ENCODE measurements at regions not wholly inside any gene's neighbourhood (a gene's known extent, or its start where the extent isn't known, plus 50 kb on each side); places are given as distances from the start of the nearest gene placed in this dataset.
"Not testable (repeated sequence)": the region's sequence is repeated elsewhere in the genome, so short reads cannot be mapped to it uniquely, and the experiment has no call there.

DNA sequence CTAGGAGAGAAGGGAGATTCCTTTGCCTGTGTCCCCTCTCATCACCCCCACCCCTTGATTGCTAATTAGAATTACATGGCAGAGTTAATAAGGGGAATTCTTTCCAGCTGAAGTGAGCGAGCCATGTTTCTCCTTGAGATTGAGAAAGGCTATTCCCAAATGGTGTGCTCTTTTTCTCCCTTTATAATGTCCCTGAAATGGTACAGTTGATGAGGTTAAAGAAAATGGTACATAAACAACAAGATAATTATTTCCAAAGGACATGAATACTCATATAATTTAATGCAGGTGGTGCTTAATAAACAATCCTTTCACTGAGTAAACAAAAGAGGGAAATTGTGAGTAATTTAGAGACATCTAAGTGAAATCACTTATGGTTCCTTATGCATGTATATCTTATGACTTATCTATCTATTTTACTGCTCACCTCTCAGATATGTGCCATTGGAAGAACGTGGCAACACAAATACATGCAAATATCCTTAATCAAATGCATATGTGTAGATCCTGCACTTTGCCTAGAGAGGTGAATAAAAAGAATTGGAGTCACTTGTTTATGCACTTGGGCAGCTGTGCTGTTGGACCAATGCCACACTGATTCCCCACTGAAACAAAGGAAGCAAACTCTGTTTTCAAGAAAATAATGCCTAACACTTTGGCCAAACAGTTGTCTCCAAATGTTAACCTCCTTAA, 106.6 kb upstream of the WDR44 start:
- ATAC-seq = no peak
- 51% methylated on average over 2 of the region's 2 CpGs for WGBS (ENCODE audit: insufficient coverage, low coverage, low lambda C conversion rate, missing lambda C conversion rate)
- Histone ChIP-seq H3K4me3 (no peak overlapping the region), H3K9me3 (no peaks in the 10 kb centered on the region), H3K27ac (no peak overlapping the region), H3K36me3 (no peaks in the 10 kb centered on the region), H3K27me3 (peaks cover 0 to 7% of the 10 kb centered on the region in 2 donors), H3K4me1 (no peaks in the 10 kb centered on the region)
- intact Hi-C loops (cut with DNase I) = no loop called here
- no peak for DNase-seq
- TF ChIP-seq, protein P1, sequence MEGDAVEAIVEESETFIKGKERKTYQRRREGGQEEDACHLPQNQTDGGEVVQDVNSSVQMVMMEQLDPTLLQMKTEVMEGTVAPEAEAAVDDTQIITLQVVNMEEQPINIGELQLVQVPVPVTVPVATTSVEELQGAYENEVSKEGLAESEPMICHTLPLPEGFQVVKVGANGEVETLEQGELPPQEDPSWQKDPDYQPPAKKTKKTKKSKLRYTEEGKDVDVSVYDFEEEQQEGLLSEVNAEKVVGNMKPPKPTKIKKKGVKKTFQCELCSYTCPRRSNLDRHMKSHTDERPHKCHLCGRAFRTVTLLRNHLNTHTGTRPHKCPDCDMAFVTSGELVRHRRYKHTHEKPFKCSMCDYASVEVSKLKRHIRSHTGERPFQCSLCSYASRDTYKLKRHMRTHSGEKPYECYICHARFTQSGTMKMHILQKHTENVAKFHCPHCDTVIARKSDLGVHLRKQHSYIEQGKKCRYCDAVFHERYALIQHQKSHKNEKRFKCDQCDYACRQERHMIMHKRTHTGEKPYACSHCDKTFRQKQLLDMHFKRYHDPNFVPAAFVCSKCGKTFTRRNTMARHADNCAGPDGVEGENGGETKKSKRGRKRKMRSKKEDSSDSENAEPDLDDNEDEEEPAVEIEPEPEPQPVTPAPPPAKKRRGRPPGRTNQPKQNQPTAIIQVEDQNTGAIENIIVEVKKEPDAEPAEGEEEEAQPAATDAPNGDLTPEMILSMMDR (IDR thresholded peaks at IDR 0.05) = no peak
- TF ChIP-seq POLR2A (IDR thresholded peaks at IDR 0.05) = no peak

DNA sequence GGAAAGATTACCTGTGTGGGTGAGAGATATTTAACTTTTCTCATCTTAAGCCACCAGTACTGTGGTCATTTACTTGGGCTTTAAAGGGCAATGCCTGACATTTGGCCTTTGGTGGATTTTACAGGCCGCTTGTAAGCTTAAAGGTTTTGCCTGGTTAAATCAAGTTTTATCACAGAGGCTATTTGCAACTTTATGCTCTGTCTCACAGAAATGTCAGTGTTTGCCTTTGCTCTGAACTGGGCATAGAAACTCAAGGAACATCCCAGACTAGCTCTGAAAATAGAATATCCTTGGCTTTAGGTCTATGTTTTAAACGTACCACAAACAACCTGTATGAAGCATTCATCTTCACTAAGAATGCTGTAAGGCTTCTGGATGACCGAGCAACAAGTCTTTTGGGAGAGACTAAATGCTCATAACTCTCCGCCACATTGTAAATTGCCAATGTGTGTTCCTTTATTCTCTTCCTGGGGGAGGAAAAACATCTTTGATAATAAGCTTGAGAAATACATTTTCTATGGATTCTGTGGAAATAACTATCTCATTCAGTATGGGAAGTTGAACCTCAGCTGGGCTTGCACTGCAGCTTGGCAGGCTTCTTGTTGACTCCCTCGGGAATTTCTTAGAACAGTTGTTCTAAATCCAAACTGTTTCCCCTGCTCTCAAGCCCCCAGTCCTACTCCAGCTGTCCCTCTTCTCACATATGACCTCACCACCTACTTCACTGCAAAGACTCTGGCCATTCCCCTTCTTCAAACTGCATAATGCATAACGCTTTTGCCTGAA, 105.8 kb upstream of the WDR44 start:
- DNase-seq = no peak
- TF ChIP-seq POLR2A (IDR thresholded peaks at IDR 0.05) = no peak
- TF ChIP-seq, protein P1 (IDR thresholded peaks at IDR 0.05) = no peak
- Histone ChIP-seq H3K27me3 (peaks cover 0 to 7% of the 10 kb centered on the region in 2 donors), H3K4me3 (no peak overlapping the region), H3K4me1 (no peaks in the 10 kb centered on the region), H3K9me3 (no peaks in the 10 kb centered on the region), H3K27ac (no peak overlapping the region), H3K36me3 (no peaks in the 10 kb centered on the region)
- ATAC-seq = no peak
- WGBS (ENCODE audit: insufficient coverage, low coverage, low lambda C conversion rate, missing lambda C conversion rate) = 49% methylated on average over 6 of the region's 6 CpGs
- intact Hi-C loops (cut with DNase I) = no loop called here

DNA sequence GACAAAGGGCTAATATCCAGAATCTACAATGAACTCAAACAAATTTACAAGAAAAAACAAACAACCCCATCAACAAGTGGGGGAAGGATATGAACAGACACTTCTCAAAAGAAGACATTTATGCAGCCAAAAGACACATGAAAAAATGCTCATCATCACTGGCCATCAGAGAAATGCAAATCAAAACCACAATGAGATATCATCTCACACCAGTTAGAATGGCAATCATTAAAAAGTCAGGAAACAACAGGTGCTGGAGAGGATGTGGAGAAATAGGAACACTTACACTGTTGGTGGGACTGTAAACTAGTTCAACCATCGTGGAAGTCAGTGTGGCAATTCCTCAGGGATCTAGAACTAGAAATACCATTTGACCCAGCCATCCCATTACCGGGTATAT, 98.9 kb upstream of the WDR44 start:
- H3K27me3 ChIP-seq; H3K4me1 ChIP-seq; H3K4me3 ChIP-seq; intact Hi-C loops (cut with DNase I); DNase-seq; H3K36me3 ChIP-seq; ATAC-seq; H3K27ac ChIP-seq; H3K9me3 ChIP-seq: not testable (repeated sequence)
- WGBS (ENCODE audit: insufficient coverage, low coverage, low lambda C conversion rate, missing lambda C conversion rate) = 19% methylated on average over 2 of the region's 2 CpGs

DNA sequence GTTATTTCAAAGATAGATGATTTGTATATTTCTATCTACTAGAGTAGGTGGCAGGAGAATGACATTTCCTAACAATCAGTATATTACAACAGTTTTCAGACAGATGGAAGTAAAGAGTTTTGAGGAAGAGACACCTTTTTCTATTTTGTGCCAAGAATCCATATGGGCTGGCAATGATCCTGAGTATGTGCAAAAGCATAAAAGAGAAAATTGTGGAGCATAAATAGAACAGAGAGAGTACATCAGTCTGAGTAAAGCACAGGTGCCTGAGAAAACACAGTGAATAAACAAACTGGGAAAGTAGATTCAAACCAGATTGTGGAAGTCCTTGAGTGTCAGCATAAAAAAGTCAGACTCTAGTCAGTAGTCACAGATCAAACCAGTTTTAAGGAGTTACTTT, 96.8 kb upstream of the WDR44 start:
- H3K27ac ChIP-seq = no peak overlapping the region
- TF ChIP-seq, protein P1 (IDR thresholded peaks at IDR 0.05) = no peak
- no peak for TF ChIP-seq POLR2A (IDR thresholded peaks at IDR 0.05)
- H3K9me3 ChIP-seq = no peaks in the 10 kb centered on the region
- DNase-seq (no peak), ATAC-seq (no peak)
- H3K4me1 ChIP-seq = no peaks in the 10 kb centered on the region
- no peaks in the 10 kb centered on the region for H3K27me3 ChIP-seq
- intact Hi-C loops (cut with DNase I) = no loop called here
- H3K36me3 ChIP-seq = no peaks in the 10 kb centered on the region
- H3K4me3 ChIP-seq = no peak overlapping the region

DNA sequence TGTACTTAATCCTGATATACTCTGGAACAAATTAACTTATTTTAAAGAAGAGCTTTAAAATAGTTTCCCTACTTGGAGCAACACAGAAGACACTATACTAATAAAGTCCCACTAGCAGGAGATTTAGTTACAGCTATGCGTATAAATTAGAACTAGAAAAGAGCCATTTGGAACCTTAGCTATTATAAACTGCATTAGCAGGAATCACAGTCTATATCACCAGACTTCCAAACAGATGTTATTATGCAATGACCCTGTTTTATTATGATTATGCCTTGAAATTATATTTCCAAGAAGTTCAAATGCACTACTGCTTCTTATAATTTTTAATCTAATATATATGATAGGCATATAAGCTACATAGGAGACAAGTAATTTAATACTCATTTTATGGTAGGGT, 95.5 kb upstream of the WDR44 start:
- WGBS (ENCODE audit: insufficient coverage, low coverage, low lambda C conversion rate, missing lambda C conversion rate) = 71% methylated on average over 1 of the region's 1 CpG
- DNase-seq (no peak), ATAC-seq (no peak)
- no peak for TF ChIP-seq POLR2A (IDR thresholded peaks at IDR 0.05)
- TF ChIP-seq, protein P1 (IDR thresholded peaks at IDR 0.05) = no peak
- intact Hi-C loops (cut with DNase I) = no loop called here
- H3K4me1 ChIP-seq = no peaks in the 10 kb centered on the region
- H3K4me3 ChIP-seq = no peak overlapping the region
- H3K27ac ChIP-seq = no peak overlapping the region
- H3K9me3 ChIP-seq = no peaks in the 10 kb centered on the region
- no peaks in the 10 kb centered on the region for H3K36me3 ChIP-seq
- H3K27me3 ChIP-seq = no peaks in the 10 kb centered on the region

All from right lobe of liver (tissue), 6 donors.